GM19467 (cell line): ENCODE measurements at regions not wholly inside any gene's neighbourhood (a gene's known extent, or its start where the extent isn't known, plus 50 kb on each side); places are given as distances from the start of the nearest gene placed in this dataset.
"Not testable (repeated sequence)": the region's sequence is repeated elsewhere in the genome, so short reads cannot be mapped to it uniquely, and the experiment has no call there.

Source experiments
- ATAC-seq: cut with Tn5 transposase; IDR thresholded peaks from one replicate; pipeline ENCODE4 v1.9.1; 2021; ENCODE audit warnings: mild to moderate bottlenecking, moderate library complexity; ENCODE audit not compliant: unreplicated experiment

GRCh38 chr9:31541721-31542281 lies 842.6 kb upstream of the ACO1 start:
- no peak for ATAC-seq

GRCh38 chr9:31542384-31543055 lies 841.9 kb upstream of the ACO1 start:
- peak; percentile 100 for ATAC-seq

GRCh38 chr9:31554941-31555340 lies 829.5 kb upstream of the ACO1 start:
- no peak for ATAC-seq

DNA sequence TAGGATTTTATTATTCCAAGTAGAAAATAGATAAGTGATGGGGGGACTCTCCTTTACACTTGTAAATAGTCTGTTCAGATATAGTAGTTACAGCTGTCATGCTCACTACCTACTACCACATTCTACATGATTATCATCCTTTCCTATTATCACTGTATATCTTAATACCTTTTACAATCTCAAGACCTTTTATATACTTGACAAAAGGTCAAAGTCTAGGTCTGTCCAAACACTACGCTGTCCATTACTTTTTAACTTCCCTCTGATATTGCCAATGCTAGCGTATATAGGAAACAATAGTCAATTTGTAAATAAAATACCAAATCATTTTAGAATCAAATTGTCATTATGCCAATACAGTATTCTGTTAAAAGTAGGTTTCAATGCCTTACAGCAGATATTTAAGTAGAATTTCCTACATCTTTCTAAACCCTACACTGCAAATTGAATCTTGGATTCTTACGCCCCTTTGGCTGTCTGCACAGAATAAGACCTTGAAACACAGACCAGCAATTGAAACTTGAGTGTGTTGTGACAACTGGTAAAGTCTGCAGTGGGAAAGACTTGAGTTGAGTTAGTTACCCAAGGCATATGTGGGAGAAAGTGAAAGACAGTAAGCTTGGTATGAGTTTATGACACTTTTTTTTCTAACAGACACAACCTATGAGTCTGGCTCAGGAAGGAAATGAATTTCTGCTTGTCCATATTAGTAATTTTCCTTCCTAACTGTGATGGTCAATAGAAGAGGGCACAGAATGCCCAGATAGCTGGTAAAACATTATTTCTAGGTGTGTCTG lies 827.6 kb upstream of the ACO1 start:
- ATAC-seq: no peak

DNA sequence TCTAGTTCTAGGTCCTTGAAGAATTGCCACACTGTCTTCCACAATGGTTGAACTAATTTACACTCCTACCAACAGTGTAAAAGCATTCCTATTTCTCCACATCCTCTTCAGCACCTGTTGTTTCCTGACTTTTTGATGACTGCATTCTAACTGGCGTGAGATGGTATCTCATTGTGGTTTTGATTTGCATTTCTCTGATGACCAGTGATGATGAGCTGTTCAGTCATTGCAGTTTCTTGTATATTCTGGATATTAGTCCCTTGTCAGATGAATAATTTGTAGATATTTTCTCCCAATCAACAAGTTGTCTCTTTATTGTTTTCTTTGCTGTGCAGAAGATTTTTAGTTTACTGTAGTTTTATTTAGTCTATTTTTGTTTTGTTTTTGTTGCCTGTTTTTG lies 812.3 kb upstream of the ACO1 start:
- ATAC-seq: not testable (repeated sequence)

DNA sequence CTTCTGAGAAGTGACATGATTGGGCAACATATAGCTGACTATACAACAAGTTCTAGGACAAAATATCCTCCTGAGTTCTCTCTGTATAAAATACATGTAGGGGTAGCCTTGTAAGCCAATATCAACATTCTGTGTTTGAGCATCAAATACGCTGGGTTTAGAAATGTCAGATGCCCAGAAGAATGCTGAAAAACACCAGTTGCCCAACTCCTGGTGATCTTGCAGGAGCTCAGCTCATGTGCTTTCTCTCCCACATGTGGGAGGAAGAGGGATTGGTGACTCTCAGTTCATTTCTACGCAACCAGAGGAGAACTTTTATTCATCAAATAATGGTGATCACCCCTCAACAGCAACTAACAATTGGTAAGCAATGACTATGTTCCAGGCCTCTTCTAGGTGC lies 810.9 kb upstream of the ACO1 start:
- ATAC-seq: no peak

DNA sequence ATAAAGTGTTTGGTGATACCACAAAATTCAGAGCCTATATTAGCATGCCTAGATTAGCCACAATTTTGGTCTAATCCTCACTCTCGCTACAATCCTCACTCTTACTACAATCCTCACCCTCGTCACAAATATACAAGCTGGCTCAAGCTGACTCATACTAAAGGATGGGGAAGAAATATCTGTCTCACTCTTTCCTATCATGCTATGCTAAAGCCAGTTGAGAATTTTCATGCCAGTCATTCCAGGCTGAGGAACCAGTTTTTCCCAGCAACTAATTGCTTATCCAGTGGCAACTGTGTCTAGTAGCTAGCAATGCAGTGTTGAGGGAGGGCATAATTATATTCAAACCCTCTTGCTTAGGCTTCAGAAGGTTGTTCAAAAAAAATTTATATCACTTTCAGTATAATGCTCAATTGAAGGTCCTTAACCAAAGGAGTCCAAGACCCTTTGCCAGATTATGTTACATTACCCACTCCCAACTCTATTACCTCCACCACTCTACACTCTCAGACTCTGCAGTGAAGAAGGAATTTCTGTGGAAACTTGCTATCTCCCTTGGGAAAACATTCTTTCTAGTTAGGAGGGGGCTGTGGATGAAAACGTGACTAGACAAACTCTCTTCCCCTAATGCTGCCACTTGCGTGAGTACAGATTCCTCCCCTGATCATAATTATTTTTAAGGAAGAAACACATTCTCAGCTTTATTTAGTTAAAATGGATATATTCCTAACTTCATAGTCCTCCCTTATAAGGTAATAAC lies 810.3 kb upstream of the ACO1 start:
- ATAC-seq: no peak

GRCh38 chr9:31582071-31582470 lies 802.4 kb upstream of the ACO1 start:
- ATAC-seq: no peak

DNA sequence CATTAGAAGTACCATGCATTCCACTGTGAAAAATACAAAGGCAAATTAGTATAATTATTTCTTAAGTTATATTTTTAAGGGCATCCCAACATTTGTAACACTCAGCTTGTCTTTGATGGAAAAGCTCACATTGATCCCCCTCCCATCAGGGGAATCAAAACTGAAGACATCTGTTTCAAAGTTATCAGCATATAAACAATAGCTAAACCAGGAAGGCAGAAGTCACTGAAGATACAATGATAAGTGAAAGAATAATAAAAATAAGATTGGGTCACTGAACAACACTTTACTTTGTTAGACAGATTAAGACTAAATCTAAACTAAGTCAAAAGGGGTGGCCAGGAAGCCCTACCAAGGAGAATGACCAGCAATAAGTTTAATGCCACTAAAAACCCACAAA lies 801.9 kb upstream of the ACO1 start:
- ATAC-seq: no peak

GRCh38 chr9:31585158-31585557 lies 799.3 kb upstream of the ACO1 start:
- ATAC-seq: no peak

DNA sequence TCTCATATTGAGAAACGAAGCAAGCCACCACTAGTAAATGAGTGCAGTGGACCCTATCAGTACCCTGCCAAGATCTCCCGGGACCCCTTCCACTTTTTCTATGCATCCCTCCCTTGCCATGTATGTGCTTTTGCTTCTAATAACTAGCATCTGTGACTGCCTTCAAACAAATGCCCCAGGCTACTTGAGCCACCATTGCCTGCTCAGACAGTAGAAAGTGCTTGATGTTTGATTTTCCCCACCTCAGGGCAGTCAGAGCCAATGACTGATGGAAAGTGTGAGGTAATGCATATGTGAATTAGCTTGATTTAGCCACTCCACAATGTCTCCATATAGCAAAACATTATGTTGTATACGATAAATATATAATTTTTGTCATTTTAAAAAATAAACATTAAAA lies 797.3 kb upstream of the ACO1 start:
- ATAC-seq: no peak

- ATAC-seq: no peak
These were observed 796.4 kb upstream of the ACO1 start for GRCh38 chr9:31588006-31588405.

GRCh38 chr9:31588756-31589155 lies 795.7 kb upstream of the ACO1 start:
- ATAC-seq: no peak

DNA sequence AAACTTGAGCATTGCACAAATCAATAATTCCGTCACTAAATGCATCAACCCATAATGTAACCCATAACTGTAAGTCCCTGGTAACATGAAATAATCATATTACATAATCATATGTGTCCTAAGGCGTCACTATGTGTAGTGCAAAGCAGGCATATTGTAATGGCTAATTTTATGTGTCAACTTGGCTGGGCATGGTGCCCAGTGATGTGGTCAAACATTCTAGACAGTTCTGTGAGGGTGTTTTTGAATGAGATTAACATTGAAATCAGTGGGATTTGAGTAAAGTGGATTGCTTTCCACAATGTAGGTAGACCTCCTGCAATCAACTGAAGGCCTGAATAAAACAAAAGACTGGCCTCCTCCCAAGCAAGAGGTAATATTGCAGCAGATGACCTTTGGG lies 794.4 kb upstream of the ACO1 start:
- ATAC-seq: no peak

DNA sequence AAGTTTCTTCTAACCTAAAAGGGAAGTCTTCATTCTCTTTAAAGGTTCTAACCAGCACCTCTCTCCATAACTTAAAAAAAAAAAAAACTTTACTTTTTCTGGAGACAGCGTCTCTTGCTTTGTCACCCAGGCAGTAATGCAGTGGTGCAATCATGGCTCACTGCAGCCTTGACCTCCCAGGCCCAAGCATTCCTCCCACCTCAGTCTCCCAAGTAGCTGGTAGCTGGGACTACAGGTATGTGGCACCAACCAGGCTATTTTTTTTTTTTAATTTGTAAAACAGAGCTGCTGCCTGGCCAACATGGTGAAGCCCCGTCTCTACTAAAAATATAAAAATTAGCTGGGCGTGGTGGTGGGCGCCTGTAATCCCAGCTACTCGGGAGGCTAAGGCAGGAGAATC lies 787.4 kb upstream of the ACO1 start:
- not testable (repeated sequence) for ATAC-seq

DNA sequence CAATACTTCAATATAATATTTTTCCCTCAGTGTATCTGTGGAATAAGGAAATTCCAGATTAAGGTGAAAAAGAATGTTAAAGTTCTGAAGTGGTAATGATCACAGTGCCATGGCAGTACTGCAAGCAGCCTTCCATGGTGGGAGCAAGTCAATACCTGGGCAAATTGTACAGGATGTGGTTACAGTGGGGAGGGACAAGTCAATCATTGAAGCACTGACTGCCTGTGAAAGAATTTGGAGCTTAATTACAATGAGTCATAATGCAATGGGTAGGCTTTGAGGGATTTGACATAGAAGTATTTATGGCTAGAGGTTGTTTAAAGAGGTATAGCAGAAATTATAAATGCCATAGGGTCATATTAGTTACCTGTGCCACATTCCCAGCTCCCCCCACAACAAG lies 786.5 kb upstream of the ACO1 start:
- ATAC-seq: peak; percentile 90

DNA sequence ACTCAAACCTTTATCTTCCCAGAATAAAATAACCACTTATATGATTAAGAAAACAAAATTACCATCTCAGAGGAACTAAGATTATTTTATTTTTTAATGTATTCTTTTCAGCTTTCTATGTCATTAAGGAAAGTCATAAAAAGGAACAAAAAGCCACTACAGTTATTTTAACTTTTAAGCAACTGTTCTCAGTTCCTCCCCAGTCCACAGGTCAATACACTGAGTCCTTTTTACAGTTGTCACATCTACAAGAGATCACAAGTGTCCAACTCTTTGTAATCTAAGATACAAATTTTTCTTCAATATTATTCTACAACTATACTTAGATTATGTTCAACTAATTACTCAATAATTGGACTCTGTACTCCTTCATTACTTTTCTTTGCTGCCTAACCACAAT lies 782.8 kb upstream of the ACO1 start:
- no peak for ATAC-seq

DNA sequence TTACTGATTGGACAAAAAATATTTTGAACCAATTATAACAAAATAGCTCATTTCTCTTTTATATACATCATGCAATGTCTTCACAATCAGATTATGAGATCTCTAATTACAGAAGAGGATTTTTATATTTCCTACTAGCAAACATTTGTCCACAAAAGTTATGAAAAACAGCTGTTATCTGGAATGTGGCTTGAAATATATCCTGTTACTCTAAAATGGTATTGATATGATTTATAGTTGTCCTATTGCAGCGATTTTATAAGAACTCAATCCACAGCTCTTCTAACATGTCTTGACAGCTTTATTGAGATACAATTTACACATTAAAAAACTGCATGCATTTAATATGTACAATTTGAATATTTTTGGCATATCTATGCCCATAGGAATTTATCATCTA lies 779.9 kb upstream of the ACO1 start:
- no peak for ATAC-seq

DNA sequence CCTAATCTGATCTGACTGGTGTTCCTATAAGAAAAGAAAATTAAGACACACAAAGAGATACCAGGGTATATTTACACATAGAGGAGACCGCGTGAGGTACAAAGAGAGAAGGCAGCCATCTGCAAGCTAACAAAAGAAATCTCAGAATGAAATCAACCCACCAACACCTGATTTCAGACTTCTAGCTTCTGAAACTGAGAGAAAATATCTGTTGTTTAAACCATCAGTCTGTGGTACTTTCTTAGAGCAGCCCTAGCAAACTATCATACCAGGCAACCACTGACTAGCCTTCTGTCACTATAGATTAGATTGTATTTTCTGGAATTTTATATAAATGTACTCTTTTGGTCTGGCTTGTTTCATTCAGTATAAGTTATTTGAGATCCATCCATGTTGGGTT lies 779.3 kb upstream of the ACO1 start:
- ATAC-seq: no peak

DNA sequence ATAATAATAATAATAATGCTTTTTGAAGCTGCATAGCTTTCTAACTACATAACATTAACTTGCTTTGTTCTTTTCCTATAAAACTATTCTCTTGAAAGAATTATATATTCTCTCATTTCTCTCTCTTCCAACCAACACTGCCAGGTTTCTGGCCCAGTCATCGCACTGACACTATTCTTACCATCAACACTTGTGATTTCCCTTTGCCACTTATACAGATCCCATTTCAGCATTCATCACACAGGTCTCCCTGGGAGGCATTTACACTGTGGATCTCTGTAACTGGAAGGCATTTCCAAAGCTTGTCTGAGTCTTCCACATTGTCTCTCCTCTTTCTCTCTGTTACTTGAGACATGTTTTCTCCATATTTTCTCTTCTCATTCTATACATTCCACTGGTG lies 777.8 kb upstream of the ACO1 start:
- no peak for ATAC-seq

DNA sequence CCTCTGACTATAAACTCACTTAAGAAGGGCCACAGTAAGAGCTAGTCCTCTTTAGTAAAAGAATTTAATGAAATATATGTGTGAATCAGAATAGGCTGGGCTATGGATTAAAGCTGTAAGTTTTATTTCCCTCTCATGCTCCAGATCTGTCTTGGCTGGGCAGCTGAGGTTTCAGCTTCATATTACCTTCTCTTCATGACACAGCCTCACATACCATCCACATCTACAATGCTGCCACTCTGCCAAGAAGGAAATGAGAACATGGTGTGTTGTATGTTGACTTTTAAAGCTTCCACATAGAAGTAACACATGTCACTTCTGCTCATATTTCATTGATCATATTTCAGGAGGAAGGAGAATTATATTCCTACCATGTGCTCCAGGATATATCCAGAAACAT lies 776.0 kb upstream of the ACO1 start:
- no peak for ATAC-seq

DNA sequence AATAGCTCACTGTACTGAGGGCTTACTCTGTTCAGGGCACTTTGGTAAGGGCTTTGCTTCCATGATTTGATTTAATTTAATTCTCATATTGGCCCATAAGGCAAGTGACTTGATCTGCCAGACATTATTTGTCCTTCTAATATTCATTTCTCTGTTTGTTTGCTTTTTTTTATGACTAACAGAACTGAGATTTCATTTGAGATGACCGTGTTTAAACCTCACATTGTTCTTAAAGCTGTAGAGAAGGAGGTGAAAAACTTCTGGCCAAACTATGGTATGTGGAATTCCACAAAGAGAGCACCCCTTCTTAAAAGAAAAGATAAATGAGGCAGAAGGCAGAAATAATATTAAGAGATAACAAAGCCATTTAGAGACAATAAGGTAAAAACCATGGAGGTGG lies 775.6 kb upstream of the ACO1 start:
- ATAC-seq: no peak
